SU-DHL-6 (cell line): ENCODE measurements at regions not wholly inside any gene's neighbourhood (a gene's known extent, or its start where the extent isn't known, plus 50 kb on each side); places are given as distances from the start of the nearest gene placed in this dataset.

Source experiments
- EZH2phosphoT487 ChIP-seq: fragments of 200-600 bp; sonication (generic), shearing (Covaris generic); conservative IDR thresholded peaks from 2 replicates; pipeline ENCODE4 v1.6.1; 2018; ENCODE audit warnings: mild to moderate bottlenecking, antibody characterized with exemption, low read length, moderate library complexity, mixed read lengths
- TF ChIP-seq, protein P1 (sequence below): fragments of 200-600 bp; sonication (generic); IDR thresholded peaks from one replicate; pipeline ENCODE4 v1.5.1; 2017; ENCODE audit warnings: antibody characterized with exemption, mild to moderate bottlenecking, low read length, moderate library complexity; ENCODE audit not compliant: insufficient read depth, poor library complexity, severe bottlenecking

DNA sequence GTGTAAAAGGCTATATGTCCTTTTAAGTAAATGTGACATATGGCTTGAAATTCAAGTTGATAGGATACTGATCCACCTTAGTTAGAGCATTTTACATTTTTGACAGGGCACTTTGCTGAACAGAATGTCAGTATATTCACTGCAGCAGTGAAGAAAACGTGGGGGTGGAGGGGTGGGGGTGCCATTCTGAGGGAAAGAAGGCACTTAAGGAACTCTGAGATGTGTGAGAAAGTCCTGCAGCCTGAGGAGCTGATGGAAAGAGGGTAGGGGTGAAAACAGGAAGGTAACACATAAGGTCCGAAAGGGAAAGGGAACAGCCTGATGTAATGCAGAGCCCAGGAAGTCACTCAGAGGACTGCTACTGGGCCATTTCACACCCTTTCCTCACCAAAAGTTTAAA is 265.5 kb upstream of the GRIP1 start:
- TF ChIP-seq, protein P1, sequence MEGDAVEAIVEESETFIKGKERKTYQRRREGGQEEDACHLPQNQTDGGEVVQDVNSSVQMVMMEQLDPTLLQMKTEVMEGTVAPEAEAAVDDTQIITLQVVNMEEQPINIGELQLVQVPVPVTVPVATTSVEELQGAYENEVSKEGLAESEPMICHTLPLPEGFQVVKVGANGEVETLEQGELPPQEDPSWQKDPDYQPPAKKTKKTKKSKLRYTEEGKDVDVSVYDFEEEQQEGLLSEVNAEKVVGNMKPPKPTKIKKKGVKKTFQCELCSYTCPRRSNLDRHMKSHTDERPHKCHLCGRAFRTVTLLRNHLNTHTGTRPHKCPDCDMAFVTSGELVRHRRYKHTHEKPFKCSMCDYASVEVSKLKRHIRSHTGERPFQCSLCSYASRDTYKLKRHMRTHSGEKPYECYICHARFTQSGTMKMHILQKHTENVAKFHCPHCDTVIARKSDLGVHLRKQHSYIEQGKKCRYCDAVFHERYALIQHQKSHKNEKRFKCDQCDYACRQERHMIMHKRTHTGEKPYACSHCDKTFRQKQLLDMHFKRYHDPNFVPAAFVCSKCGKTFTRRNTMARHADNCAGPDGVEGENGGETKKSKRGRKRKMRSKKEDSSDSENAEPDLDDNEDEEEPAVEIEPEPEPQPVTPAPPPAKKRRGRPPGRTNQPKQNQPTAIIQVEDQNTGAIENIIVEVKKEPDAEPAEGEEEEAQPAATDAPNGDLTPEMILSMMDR = no peak
- TF ChIP-seq EZH2phosphoT487 = no peak
